IPS-18a (cell line): ENCODE measurements at regions not wholly inside any gene's neighbourhood (a gene's known extent, or its start where the extent isn't known, plus 50 kb on each side); places are given as distances from the start of the nearest gene placed in this dataset.

Source experiments
- H3K27ac ChIP-seq: one replicate; pipeline ENCODE4 v1.5.1; 2013; ENCODE audit warnings: low read length
- H3K27me3 ChIP-seq: one replicate; pipeline ENCODE4 v1.6.1; 2013; ENCODE audit warnings: mild to moderate bottlenecking, low read length; ENCODE audit not compliant: control insufficient read depth, insufficient read depth
- H3K36me3 ChIP-seq: one replicate; pipeline ENCODE4 v1.6.1; 2013; ENCODE audit warnings: low read depth, low read length; ENCODE audit not compliant: control insufficient read depth
- H3K4me1 ChIP-seq: one replicate; pipeline ENCODE4 v1.6.1; 2013; ENCODE audit warnings: low read depth, low read length; ENCODE audit not compliant: control insufficient read depth
- H3K4me3 ChIP-seq: one replicate; pipeline ENCODE4 v1.5.1; 2013; ENCODE audit warnings: low read length
- H3K9ac ChIP-seq: one replicate; pipeline ENCODE4 v1.6.1; 2013; ENCODE audit warnings: mild to moderate bottlenecking, low read length, moderate library complexity
- H3K9me3 ChIP-seq: one replicate; pipeline ENCODE4 v1.6.1; 2013; ENCODE audit warnings: low read depth, low read length; ENCODE audit not compliant: control insufficient read depth

DNA sequence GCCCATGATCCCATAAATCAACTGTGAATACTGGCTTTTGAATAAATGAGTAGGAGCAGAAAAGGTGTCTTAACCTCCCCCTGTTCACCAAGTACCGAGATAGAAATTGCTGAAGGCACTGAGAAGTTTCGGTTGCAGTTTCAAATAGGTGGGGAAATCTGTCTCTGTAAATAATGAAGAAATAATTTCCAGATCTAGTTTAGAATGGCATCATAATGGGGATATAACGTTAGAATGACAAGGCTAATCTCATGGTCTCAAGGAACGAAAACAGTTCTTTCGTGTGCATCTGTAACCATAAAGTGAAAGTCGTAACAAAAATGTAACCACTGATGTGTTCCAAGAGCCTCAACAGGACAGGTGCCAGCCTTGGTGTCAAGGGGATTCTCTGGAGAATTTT lies 49.9 kb upstream of the TMEM18 start:
- H3K27me3 ChIP-seq: no peaks in the 10 kb centered on the region
- H3K4me3 ChIP-seq: no peak overlapping the region
- H3K4me1 ChIP-seq: peaks cover 24% of the 10 kb centered on the region
- H3K9me3 ChIP-seq: no peaks in the 10 kb centered on the region
- H3K36me3 ChIP-seq: no peaks in the 10 kb centered on the region
- H3K9ac ChIP-seq: no peak overlapping the region
- H3K27ac ChIP-seq: no peak overlapping the region
